Activated T-helper 1 cell treated with Interleukin-2 at 50 U/mL for 16 hours (primary cell): ENCODE measurements at regions not wholly inside any gene's neighbourhood (a gene's known extent, or its start where the extent isn't known, plus 50 kb on each side); places are given as distances from the start of the nearest gene placed in this dataset.

Experiments used
- DNase-seq: peaks from one replicate; pipeline ENCODE4 v3.0.0-alpha.2; 2020; ENCODE audit warnings: low read depth

DNA sequence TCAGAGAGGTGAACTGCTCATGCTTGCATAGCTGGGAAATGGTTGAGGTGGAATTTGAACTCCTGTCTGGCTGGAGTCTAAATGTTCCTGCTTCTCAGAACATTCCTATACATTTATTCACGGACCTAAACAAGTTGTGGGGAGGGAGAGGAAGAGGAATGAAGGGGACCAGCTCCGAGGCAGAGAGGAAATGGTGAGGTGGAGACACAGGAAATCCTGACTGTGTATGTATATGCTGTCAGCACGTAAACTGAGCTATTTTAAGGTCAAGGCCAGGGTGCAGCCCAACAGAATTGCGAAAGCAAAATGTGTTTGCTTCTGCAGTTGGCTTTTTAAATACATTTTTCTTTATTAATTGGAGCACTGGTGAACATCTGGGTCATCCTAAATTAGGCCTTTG is 74.1 kb upstream of the POMGNT2 start:
- peak; percentile 12 for DNase-seq

- no peak for DNase-seq
Measured at GRCh38 chr3:43178891-43179366, 73.0 kb upstream of the POMGNT2 start.

DNA sequence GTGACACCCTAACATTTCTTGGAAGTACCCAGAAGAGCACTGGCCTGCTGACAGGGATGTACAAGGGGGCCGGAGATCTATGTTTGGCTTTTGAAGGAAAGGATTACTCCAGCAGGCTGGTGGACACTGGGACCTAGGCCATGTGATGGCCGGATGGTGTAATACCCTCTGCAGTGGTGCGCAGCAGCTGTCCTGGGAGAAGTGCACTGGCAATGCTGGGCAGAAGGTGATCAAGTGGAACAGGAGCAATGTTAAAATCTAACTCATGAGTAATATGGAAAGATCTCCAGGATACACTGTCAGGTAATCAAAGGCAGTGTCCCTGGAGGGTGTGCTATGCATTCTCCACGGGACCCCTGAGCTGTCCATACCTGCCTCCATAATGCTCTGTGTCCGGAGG is 71.2 kb upstream of the POMGNT2 start:
- DNase-seq: no peak

GRCh38 chr3:43176666-43177065 is 70.8 kb upstream of the POMGNT2 start:
- DNase-seq: no peak

DNA sequence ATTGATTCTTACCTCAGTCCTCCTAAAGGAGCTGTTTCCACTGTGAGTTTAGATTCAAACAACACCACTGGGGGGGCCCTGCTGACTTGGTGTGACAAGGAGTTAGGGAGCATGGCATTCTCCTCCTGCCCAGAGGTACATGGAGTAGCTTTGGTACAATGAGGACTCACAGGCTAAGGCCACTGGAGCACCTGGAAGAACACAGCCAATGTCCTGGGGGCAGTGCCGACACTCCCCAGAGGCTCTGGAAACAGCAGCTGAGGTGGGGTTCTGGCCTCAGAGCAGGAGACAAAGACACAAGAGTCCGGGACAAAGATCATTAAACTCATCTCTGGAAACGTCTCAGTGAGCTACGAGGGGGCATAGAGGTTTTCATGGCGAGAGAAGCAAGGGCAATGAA is 69.7 kb upstream of the POMGNT2 start:
- DNase-seq: no peak

GRCh38 chr3:43173949-43174348 is 68.1 kb upstream of the POMGNT2 start:
- no peak for DNase-seq

GRCh38 chr3:43171748-43172147 is 65.9 kb upstream of the POMGNT2 start:
- no peak for DNase-seq

DNA sequence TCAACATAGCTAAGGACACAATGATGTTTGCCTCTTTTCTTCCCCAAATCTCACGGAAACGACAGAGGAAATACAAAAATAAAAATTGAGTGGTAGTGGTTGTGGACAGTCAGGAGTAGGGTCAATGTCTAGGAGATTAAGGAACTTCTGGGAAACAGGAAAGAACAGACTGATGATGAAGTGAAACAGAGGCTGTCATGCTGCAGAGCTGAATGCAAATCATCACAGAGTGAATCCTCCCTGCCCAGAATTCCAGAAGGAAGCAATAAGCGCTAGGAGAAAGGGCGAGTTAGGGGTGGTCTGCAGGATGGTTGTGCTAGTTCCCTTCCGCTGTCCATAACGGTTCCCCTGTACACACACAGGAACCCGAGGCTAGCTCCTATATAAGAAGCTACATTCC is 64.7 kb upstream of the POMGNT2 start:
- DNase-seq: no peak

GRCh38 chr3:43169987-43170386 is 64.1 kb upstream of the POMGNT2 start:
- DNase-seq: no peak

GRCh38 chr3:43166406-43166805 is 60.5 kb upstream of the POMGNT2 start:
- no peak for DNase-seq

DNA sequence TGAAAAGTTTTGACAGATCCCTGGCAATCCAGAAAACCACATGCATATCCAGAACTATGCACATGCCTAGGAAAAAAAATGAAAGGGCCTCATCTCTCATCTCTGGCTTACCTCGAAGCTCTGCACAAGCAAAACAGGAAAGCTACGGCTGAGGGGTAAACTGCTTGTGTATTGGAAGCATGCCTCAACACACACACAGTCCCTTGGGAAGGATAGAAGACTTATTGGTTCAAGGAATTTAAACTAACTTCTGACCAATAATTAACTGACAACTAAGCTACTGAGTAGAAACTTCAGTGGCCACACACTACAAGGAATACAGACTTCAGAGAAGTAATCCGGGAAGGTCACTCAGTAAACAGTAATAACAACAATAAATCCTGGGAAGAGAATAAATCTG is 59.9 kb upstream of the POMGNT2 start:
- no peak for DNase-seq

DNA sequence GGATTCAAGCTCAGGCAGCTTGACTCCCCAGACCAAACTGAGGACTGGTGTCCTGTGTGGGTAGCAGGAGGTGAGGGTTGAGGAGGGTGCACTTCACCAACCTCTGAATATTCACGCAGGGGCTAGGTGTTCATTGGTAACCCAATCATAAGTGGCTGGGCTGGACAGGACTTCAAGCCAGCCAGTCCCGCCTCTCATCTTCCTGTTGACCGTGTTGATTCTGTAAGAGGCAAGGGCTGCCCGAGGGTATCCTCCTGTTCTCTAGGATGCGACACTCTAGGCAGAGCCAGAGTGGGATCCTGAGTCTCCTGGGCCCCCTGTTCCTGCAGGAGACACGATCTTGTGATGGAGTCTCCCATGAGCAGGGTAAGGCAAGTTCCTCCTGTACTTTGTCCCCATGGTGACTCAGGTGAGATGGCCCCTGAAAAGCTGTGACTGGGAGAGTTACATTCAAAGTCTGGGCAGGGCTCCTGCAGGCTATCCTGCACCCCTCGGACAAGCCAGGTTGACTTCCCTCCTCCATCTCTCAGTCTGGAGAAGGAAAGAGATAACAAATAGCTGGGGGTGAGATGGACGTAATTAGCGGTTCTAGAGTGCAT is 58.1 kb upstream of the POMGNT2 start:
- no peak for DNase-seq

DNA sequence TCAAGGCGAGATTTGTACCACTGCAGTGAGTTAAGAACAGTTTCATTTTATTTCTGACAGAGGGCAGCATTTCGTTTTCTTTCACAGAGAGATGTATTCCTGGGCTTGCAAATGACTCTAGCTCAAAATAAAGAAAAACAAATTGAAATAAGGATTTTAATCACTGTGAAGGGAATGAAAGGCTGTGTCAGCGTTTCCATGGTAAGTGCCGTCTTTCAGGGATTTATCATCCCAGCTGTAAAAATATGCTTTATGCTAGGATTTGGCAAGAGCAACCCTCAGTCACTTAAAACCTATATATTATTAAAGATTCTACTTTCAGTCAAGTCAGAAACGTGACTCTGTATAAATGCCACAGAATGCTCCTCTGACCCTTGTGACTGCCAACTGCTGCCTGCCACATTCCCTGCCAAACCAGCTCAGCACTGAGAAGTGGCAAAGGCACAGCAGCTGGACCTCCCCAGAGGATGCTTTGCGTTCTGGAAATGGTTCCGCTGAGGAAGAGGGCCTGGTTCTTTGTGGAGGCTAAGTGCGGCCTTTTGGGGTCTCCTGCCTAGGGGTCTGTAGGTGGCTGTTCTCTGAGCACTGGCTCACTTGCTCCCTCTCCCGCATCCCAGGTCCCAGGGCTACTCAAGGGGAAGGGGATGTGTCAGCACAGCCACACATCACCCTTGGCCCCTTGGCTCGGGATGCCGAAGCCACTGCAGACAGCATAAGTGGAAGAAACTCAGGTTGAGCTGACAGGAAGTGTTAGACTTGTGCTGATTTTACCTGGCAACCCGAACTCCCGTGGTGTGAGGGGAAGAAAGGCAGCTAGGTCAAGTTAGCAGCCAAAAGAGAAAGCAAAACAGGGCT is 56.6 kb upstream of the POMGNT2 start:
- peak; percentile 28 for DNase-seq

DNA sequence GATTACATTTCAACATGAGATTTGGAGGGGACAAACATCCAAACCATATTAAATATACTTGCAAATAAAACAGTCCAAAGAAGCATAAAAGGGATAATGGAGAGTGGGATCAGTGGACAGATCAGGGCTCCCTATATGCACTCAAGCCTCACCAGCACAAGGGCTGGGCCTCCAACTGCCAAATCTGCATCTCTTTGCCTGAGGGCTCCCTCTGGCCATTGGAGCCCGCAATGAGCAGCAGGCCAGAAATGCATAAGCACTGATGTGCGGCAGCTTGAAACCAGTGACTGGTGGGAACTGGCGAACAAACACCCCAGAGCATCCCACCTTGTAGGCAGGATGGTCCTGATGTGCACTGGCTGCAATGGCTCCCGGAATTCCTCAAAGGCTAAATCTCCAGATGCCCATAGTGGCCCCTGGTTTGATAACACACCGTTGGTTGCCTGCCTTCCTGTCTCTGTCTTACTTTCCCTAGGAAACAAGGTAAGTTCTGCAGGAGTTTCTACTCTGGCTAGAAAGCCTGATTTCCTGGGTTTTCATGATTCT is 55.9 kb upstream of the POMGNT2 start:
- no peak for DNase-seq

- DNase-seq: no peak
Measured at GRCh38 chr3:43160664-43161063, 54.8 kb upstream of the POMGNT2 start.

GRCh38 chr3:43159876-43160255 is 54.0 kb upstream of the POMGNT2 start:
- DNase-seq: no peak

GRCh38 chr3:43159131-43159875 is 53.4 kb upstream of the POMGNT2 start:
- DNase-seq: no peak

- DNase-seq: no peak
Measured at GRCh38 chr3:43156812-43157455, 51.1 kb upstream of the POMGNT2 start.

- DNase-seq: no peak
Measured at GRCh38 chr3:43155464-43156121, 49.7 kb upstream of the POMGNT2 start.
